HCT116 (cell line): ENCODE measurements at regions not wholly inside any gene's neighbourhood (a gene's known extent, or its start where the extent isn't known, plus 50 kb on each side); places are given as distances from the start of the nearest gene placed in this dataset.

ENCODE experiments used
- ATAC-seq: fragments of 200-7000 bp; cut with Tn5 transposase; 2 replicates; pipeline ENCODE4 v1.9.1; 2020; ENCODE audit warnings: mild to moderate bottlenecking, moderate library complexity
- BruUV-seq: library from RNA; stranded (reverse); fragments of 400-500 nt; replicated peaks from 2 replicates; lab custom pipeline; 2021; lab: Mats Ljungman, UMichigan
- CTCF ChIA-PET: fragments of 300-600 bp; sonication (Branson Sonifier 250); formaldehyde crosslinking; loops from one replicate; lab custom pipeline; 2021; ENCODE audit warnings: antibody characterized with exemption; lab: Charles Lee
- POLR2A ChIA-PET: fragments of 300-600, 350-600 bp; sonication (Branson Sonifier 250); formaldehyde crosslinking; loops from one replicate; lab custom pipeline; 2021; ENCODE audit warnings: antibody characterized with exemption; lab: Charles Lee
- RAD21 ChIA-PET, 2 experiments: fragments of 300-600 bp; sonication (Branson Sonifier 250); formaldehyde crosslinking; loops; one replicate each; lab custom pipeline; 2023; ENCODE audit warnings: low total read pairs in 2 of 2; ENCODE audit not compliant: uncharacterized antibody in 2 of 2, unreplicated experiment in 2 of 2, low non-redundant PET in 1 of 2; lab: Charles Lee
- DNase-seq: peaks from one replicate; pipeline ENCODE4 v3.0.0-alpha.2; 2010; ENCODE audit warnings: low read depth, low spot score
- H2AFZ ChIP-seq: fragments of 200-600 bp; shearing (Covaris generic), sonication (generic); 2 replicates; pipeline ENCODE4 v1.6.1; 2017; ENCODE audit warnings: low read depth, mixed run types, mixed read lengths, antibody characterized with exemption, low read length; ENCODE audit not compliant: poor library complexity, severe bottlenecking
- H3K27ac ChIP-seq: 2 replicates; pipeline ENCODE4 v1.5.1; 2012; ENCODE audit warnings: low read depth, low read length
- H3K27me3 ChIP-seq: fragments of 200-600 bp; sonication (generic); 2 replicates; pipeline ENCODE4 v1.6.1; 2016; ENCODE audit warnings: mixed run types, low read length, mixed read lengths; ENCODE audit not compliant: insufficient read depth
- H3K36me3 ChIP-seq, 2 experiments: fragments of 200-500 bp in 1 of 2; fragments of 200-600 bp in 1 of 2; sonication (Bioruptor generic) in 1 of 2; sonication (generic) in 1 of 2; 2 replicates each; pipeline versions ENCODE4 v1.5.1 to v1.6.1; 2014 to 2016; ENCODE audit warnings: low read length in 2 of 2, inconsistent platforms in 1 of 2, mixed read lengths in 1 of 2, mixed run types in 1 of 2; ENCODE audit not compliant: insufficient read depth in 2 of 2, control insufficient read depth in 1 of 2
- H3K4me1 ChIP-seq, 2 experiments: fragments of 200-600 bp in 1 of 2; sonication (generic) in 1 of 2; 2 replicates each; pipeline versions ENCODE4 v1.5.1 to v1.6.1; 2012 to 2017; ENCODE audit warnings: low read length in 2 of 2, inconsistent platforms in 1 of 2, mild to moderate bottlenecking in 1 of 2, mixed read lengths in 1 of 2, mixed run types in 1 of 2, moderate library complexity in 1 of 2; ENCODE audit not compliant: insufficient read depth in 2 of 2, control insufficient read depth in 1 of 2
- H3K4me2 ChIP-seq: fragments of 200-600 bp; sonication (generic); 2 replicates; pipeline ENCODE4 v1.6.1; 2017; ENCODE audit warnings: mixed run types, low read length, mixed read lengths
- H3K4me3 ChIP-seq, 2 experiments: fragments of 200-600 bp in 1 of 2; sonication (generic) in 1 of 2; replicated peaks in 1 of 2; 2 replicates each; pipeline ENCODE4 v1.5.1; 2011 to 2016; ENCODE audit warnings: low read length in 2 of 2, control low read depth in 1 of 2, low read depth in 1 of 2, mild to moderate bottlenecking in 1 of 2, mixed read lengths in 1 of 2, mixed run types in 1 of 2
- H3K79me2 ChIP-seq: fragments of 200-600 bp; sonication (generic); 2 replicates; pipeline ENCODE4 v1.6.1; 2017; ENCODE audit warnings: mild to moderate bottlenecking, mixed run types, low read length, moderate library complexity, mixed read lengths; ENCODE audit not compliant: insufficient read depth
- H3K9ac ChIP-seq: fragments of 200-600 bp; sonication (generic); 2 replicates; pipeline ENCODE4 v1.6.1; 2016; ENCODE audit warnings: low read length, mixed read lengths
- H3K9me2 ChIP-seq: fragments of 200-600 bp; sonication (generic), shearing (Covaris generic); 2 replicates; pipeline ENCODE4 v1.6.1; 2017; ENCODE audit warnings: mixed run types, mild to moderate bottlenecking, moderate library complexity; ENCODE audit not compliant: insufficient read depth
- H3K9me3 ChIP-seq, 2 experiments: fragments of 200-500 bp in 1 of 2; fragments of 200-600 bp in 1 of 2; sonication (Bioruptor generic) in 1 of 2; sonication (generic) in 1 of 2; 2 replicates each; pipeline ENCODE4 v1.6.1; 2014 to 2017; ENCODE audit warnings: low read length in 2 of 2, mixed read lengths in 2 of 2, inconsistent platforms in 1 of 2, low read depth in 1 of 2, mild to moderate bottlenecking in 1 of 2, mixed run types in 1 of 2, moderate library complexity in 1 of 2; ENCODE audit not compliant: control insufficient read depth in 1 of 2, insufficient read depth in 1 of 2
- H4K20me1 ChIP-seq: fragments of 200-600 bp; sonication (generic), shearing (Covaris generic); 2 replicates; pipeline ENCODE4 v1.6.1; 2017; ENCODE audit warnings: mixed run types, mild to moderate bottlenecking, moderate library complexity; ENCODE audit not compliant: insufficient read depth
- ATF3 ChIP-seq: IDR thresholded peaks from 2 replicates; pipeline ENCODE4 v1.6.1; 2012
- CBX3 ChIP-seq: IDR thresholded peaks from 2 replicates; pipeline ENCODE4 v1.6.1; 2012; ENCODE audit warnings: low read depth
- EGR1 ChIP-seq: IDR thresholded peaks from 2 replicates; pipeline ENCODE4 v1.6.1; 2012; ENCODE audit warnings: low read depth
- EZH2 ChIP-seq: fragments of 200-600 bp; sonication (generic); IDR thresholded peaks from 2 replicates; pipeline ENCODE4 v1.6.1; 2017; ENCODE audit warnings: antibody characterized with exemption, mixed run types
- FOSL1 ChIP-seq: IDR thresholded peaks from 2 replicates; pipeline ENCODE4 v1.6.1; 2012; ENCODE audit warnings: low read depth
- POLR2A ChIP-seq: IDR thresholded peaks from 2 replicates; pipeline ENCODE4 v1.7.0; 2011; ENCODE audit warnings: borderline replicate concordance; ENCODE audit not compliant: insufficient read depth, insufficient read length; ENCODE audit errors: extremely low read depth
- POLR2AphosphoS5 ChIP-seq: IDR thresholded peaks from 2 replicates; pipeline ENCODE4 v1.6.1; 2011; ENCODE audit warnings: mild to moderate bottlenecking, low read depth, low read length, moderate library complexity
- RAD21 ChIP-seq: IDR thresholded peaks from 2 replicates; pipeline ENCODE4 v1.6.1; 2012; ENCODE audit warnings: low read depth, mild to moderate bottlenecking
- REST ChIP-seq: IDR thresholded peaks from 2 replicates; pipeline ENCODE4 v1.6.1; 2012; ENCODE audit warnings: low read depth
- SRF ChIP-seq: IDR thresholded peaks from 2 replicates; pipeline ENCODE4 v1.6.1; 2012; ENCODE audit warnings: low read depth
- TCF7L2 ChIP-seq: IDR thresholded peaks from 2 replicates; pipeline ENCODE4 v1.7.0; 2011; ENCODE audit warnings: borderline replicate concordance, inconsistent platforms; ENCODE audit not compliant: insufficient read depth, insufficient read length; ENCODE audit errors: extremely low read depth
- intact Hi-C: fragments of 100-400 bp; cut with micrococcal nuclease; formaldehyde crosslinking; loops from 2 replicates; pipeline ENCODE4 v1.10.0; 2022

GRCh38 chrX:95903975-95904374 lies 780.7 kb upstream of the DIAPH2 start:
- no TSS peak for BruUV-seq
- RAD21 ChIA-PET, result no interaction called here
- Histone ChIP-seq H3K9me2 (no peaks in the 10 kb centered on the region), H3K9me3 (no peaks in the 10 kb centered on the region), H4K20me1 (no peaks in the 10 kb centered on the region), H3K4me2 (no peak overlapping the region), H3K4me1 (no peaks in the 10 kb centered on the region), H3K4me3 (no peak overlapping the region), H3K79me2 (no peaks in the 10 kb centered on the region), H3K27me3 (no peaks in the 10 kb centered on the region), H3K27ac (no peak overlapping the region), H3K9ac (no peak overlapping the region), H3K36me3 (no peaks in the 10 kb centered on the region), H2AFZ (no peak overlapping the region)
- CTCF ChIA-PET, result no interaction called here
- no peak for TF ChIP-seq FOSL1
- no peak for TF ChIP-seq RAD21
- TF ChIP-seq CBX3, result no peak
- no peak for TF ChIP-seq REST
- no peak for TF ChIP-seq POLR2AphosphoS5
- no peak for TF ChIP-seq EZH2
- intact Hi-C loops, result no loop called here
- ATAC-seq (no peak), DNase-seq (no peak)
- POLR2A ChIA-PET, result no interaction called here

GRCh38 chrX:95907081-95907480 lies 777.6 kb upstream of the DIAPH2 start:
- Histone ChIP-seq H3K4me1 (no peaks in the 10 kb centered on the region), H3K27me3 (no peaks in the 10 kb centered on the region), H3K4me2 (no peak overlapping the region), H3K9me3 (no peaks in the 10 kb centered on the region), H3K9ac (no peak overlapping the region), H3K4me3 (no peak overlapping the region), H4K20me1 (no peaks in the 10 kb centered on the region), H3K9me2 (no peaks in the 10 kb centered on the region), H3K27ac (no peak overlapping the region), H3K79me2 (no peaks in the 10 kb centered on the region), H2AFZ (no peak overlapping the region), H3K36me3 (no peaks in the 10 kb centered on the region)
- intact Hi-C loops, result no loop called here
- no peak for ATAC-seq
- RAD21 ChIA-PET, result no interaction called here
- BruUV-seq, result no TSS peak
- DNase-seq, result no peak
- POLR2A ChIA-PET, result no interaction called here
- CTCF ChIA-PET, result no interaction called here
- no peak for TF ChIP-seq EGR1
- no peak for TF ChIP-seq POLR2A
- no peak for TF ChIP-seq TCF7L2
- TF ChIP-seq SRF, result no peak
- no peak for TF ChIP-seq POLR2AphosphoS5
- no peak for TF ChIP-seq REST
- no peak for TF ChIP-seq CBX3
- no peak for TF ChIP-seq ATF3
